ENCODE measurements at regions not wholly inside any gene's neighbourhood (a gene's known extent, or its start where the extent isn't known, plus 50 kb on each side); places are given as distances from the start of the nearest gene placed in this dataset.

DNA sequence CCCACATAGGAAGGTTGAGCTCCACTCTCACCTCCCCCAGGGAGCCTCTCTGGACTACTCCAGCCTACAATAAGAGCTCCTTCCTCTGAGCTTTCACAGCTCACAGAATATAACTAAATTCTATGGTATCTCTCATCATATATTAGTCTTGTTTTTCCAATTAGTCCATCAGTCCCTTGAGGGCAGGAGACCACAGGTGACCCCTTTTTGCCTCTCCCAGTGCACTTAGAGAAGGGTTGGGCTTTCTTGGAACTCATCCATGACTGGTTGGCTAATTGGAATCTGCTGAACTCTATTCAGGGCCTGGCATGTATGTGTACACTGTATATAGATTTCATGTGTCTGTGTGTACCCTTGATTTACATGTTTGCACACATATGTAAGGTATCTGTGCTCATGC, 50.4 kb upstream of the ARAP3 start:
- no peak for TF ChIP-seq EP300 (IDR thresholded peaks at IDR 0.05)
- TF ChIP-seq, protein P1, sequence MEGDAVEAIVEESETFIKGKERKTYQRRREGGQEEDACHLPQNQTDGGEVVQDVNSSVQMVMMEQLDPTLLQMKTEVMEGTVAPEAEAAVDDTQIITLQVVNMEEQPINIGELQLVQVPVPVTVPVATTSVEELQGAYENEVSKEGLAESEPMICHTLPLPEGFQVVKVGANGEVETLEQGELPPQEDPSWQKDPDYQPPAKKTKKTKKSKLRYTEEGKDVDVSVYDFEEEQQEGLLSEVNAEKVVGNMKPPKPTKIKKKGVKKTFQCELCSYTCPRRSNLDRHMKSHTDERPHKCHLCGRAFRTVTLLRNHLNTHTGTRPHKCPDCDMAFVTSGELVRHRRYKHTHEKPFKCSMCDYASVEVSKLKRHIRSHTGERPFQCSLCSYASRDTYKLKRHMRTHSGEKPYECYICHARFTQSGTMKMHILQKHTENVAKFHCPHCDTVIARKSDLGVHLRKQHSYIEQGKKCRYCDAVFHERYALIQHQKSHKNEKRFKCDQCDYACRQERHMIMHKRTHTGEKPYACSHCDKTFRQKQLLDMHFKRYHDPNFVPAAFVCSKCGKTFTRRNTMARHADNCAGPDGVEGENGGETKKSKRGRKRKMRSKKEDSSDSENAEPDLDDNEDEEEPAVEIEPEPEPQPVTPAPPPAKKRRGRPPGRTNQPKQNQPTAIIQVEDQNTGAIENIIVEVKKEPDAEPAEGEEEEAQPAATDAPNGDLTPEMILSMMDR (IDR thresholded peaks at IDR 0.05), result no peak

Data from suprapubic skin (tissue), 3 donors.